GM19328 (cell line): ENCODE measurements at regions not wholly inside any gene's neighbourhood (a gene's known extent, or its start where the extent isn't known, plus 50 kb on each side); places are given as distances from the start of the nearest gene placed in this dataset.
A peak's percentile ranks its signal among the peaks of the same experiment; 100 is the strongest.

Source experiments
- ATAC-seq: cut with Tn5 transposase; IDR thresholded peaks from one replicate; pipeline ENCODE4 v1.9.1; 2021; ENCODE audit warnings: mild to moderate bottlenecking, moderate library complexity; ENCODE audit not compliant: unreplicated experiment

- peak; percentile 52 for ATAC-seq
Measured at GRCh38 chr4:163755013-163755412, 260.5 kb downstream of the TMA16 start.

DNA sequence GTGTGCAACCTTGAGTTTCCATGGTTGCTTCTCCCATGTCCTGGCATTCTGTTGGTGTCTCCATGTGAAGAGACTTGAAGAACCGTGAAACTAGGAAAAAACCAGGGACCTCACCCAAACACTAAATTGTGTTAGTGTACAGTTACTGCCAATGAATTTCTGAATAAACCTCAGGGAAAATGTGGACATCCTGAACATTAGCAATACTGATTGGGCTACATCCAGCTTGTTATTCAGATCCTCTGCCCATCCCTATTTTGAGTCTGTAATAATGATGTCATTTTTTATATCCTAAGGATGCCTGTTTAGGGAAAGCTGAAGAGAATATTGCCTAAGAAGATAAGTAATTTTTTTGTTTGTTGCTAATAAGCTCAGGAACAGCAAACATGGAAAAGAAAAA lies 262.7 kb downstream of the TMA16 start:
- no peak for ATAC-seq

GRCh38 chr4:163758032-163758431 lies 263.5 kb downstream of the TMA16 start:
- ATAC-seq: no peak

- no peak for ATAC-seq
Measured at GRCh38 chr4:163762741-163763140, 268.3 kb downstream of the TMA16 start.

GRCh38 chr4:163764569-163764968 lies 270.1 kb downstream of the TMA16 start:
- ATAC-seq: no peak

GRCh38 chr4:163768014-163768413 lies 273.5 kb downstream of the TMA16 start:
- ATAC-seq: no peak

DNA sequence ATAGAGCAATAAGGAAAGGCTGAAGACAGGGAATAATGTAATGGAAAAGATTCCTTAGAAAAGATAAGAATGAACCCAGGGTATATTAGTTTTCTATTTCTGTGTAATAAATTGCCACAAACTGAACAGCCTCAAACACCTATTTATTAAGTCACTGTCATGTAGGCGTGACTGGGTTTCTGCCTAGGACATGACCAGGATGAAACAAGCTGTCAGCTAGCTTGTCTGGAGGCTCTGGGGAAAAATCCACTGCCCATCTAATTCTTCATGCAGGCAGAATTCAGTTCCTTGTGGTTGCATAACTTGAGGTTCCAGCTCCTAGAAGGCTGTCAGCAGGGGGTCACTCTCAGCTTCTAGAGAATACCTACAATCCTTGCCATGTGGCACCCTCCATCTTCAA lies 277.7 kb downstream of the TMA16 start:
- no peak for ATAC-seq

GRCh38 chr4:163773940-163774339 lies 279.4 kb downstream of the TMA16 start:
- no peak for ATAC-seq

DNA sequence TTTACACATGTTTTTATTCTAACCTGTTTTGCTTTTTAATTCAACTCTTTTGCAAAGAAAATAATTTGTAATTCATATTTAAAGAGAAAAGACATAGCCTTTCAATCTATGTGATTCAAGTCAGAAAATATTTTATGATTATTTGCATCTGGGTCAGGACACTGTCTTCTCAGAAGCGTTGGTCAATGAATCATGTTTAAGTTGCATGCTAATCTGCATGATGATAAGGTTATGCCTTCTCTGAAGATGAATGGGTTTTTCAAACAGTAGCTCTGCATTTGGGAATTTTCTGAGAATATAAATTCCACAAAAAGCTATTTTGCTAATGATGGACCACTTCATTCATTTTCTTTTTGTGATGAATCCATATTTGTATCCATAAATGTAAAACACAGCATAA lies 282.5 kb downstream of the TMA16 start:
- no peak for ATAC-seq

DNA sequence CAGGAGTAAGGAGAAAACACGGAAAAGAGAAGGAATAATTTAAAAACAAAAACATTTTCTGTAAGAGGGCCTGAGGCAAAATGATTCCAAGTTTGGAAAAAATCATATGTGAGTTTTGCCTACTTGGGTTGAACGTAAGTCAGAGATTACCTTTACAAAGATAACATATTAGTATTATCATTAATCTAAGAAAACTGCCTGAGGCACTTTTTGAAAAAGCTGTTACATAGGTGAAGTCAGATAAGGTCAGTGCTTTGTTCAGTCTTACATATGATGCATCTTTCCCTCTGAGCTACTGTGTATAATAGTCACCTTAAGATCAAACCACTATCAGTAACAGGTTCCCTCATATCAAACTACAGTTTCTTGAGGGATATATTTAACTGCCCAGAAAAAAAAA lies 287.2 kb downstream of the TMA16 start:
- ATAC-seq: no peak

GRCh38 chr4:163790231-163790630 lies 295.7 kb downstream of the TMA16 start:
- ATAC-seq: no peak

- ATAC-seq: no peak
Measured at GRCh38 chr4:163795885-163796284, 301.4 kb downstream of the TMA16 start.

DNA sequence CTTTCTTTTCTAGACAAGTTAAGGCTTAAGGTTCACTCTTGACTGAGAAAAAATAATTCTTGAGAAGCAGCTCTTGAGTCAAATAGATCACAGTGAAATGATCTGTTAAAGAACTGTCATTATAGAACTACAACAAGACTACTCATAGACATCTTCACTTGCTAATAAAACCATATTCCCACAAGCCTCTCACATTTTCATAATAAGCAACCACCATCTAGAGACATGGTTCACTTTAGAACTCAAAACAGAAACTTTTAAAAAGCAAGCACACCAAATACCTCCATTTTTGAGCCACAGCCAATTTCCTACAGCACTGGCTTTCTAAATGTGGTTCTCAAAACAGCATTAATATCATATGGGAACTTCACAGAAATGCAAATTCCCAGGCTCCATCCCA lies 309.5 kb downstream of the TMA16 start:
- ATAC-seq: no peak

DNA sequence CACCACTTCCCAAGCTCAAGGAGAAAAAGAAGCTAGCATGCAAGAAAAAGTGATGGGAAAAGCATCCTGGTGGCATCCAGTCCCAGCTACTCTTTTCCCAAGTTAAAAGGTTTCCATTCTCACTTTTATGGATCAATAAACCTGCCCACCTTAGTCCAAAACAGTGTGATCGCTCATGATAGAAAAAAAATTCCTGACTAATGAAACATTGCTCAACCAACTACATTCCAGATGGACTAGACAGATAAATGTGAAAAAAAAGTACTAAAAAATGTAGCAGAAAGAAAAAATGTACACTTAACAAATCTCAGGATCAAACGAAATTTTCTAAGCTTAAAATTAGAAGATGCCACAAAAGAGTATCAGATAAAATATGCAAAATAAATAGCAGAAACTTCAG lies 312.2 kb downstream of the TMA16 start:
- ATAC-seq: no peak

- no peak for ATAC-seq
Measured at GRCh38 chr4:163808011-163808410, 313.5 kb downstream of the TMA16 start.

GRCh38 chr4:163810755-163811154 lies 316.3 kb downstream of the TMA16 start:
- no peak for ATAC-seq

- peak; percentile 50 for ATAC-seq
Measured at GRCh38 chr4:163815776-163816175, 321.3 kb downstream of the TMA16 start.

GRCh38 chr4:163816494-163816893 lies 322.0 kb downstream of the TMA16 start:
- ATAC-seq: peak; percentile 39

GRCh38 chr4:163818673-163819072 lies 324.2 kb downstream of the TMA16 start:
- ATAC-seq: no peak

GRCh38 chr4:163833669-163834068 lies 339.2 kb downstream of the TMA16 start:
- no peak for ATAC-seq

- no peak for ATAC-seq
Measured at GRCh38 chr4:163846008-163846407, 351.5 kb downstream of the TMA16 start.

DNA sequence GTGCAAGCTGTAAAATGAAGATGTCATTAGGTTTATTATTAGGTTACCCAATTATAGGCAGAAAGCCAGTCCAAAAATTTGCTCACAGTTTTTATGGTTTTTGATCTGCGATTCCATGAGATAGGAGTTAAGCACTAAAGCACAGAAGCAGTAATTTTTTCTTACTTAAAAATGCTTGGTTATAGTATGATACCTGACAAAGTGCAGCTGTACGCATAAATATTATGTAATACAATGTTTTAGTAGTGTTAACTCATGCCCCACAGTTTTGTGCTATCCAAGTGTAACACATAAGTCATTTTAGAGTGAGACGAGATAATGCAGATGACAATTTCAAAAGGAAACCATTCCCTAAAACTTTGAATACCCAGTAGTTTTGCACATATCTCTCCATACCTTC lies 357.8 kb downstream of the TMA16 start:
- no peak for ATAC-seq

DNA sequence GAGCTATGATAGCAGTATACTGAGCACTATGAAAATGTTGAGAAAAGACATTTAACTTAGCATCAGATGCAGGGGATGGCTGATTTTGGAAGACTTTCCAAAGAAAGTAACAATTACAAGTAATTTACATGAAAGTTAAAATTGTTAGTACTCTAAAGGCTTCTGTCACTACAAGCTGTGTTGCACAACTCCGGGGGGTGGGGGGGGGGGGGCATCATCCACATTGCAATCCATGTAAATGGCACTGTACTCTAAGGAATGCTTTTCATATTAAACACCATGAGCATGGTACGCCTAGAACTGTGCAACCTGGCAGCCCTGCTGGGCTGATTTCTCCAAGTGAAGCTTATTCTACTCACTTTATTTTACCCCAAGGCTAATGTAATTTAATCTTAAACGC lies 363.4 kb downstream of the TMA16 start:
- no peak for ATAC-seq

GRCh38 chr4:163858515-163858914 lies 364.0 kb downstream of the TMA16 start:
- ATAC-seq: no peak
